ENCODE measurements at regions not wholly inside any gene's neighbourhood (a gene's known extent, or its start where the extent isn't known, plus 50 kb on each side); places are given as distances from the start of the nearest gene placed in this dataset.

DNA sequence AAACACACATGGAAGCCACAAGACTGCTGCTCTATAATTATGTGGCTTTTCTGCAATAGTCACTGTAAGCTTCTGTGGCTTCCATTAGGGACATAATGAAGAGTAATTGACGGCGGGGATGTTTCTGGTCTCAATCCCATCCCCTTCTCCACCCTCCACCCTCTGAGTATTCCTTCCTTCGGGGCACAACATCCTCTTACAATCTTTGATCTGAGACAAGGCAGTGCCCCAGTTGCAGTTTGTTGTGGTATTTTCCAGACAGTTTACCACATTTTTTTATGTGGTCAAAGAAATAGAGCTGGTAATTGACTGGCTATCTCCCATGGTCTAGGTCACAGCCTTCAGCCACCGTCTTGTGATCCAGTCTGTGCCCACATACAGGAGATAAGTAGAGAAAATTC, 277.7 kb downstream of the NR2F1-AS1 start:
- peak; percentile 78 for TF ChIP-seq GATA2 (IDR thresholded peaks at IDR 0.05; ENCODE audit: low read depth, low read length)
- peak; percentile 51; the same call in 1 of the 2 replicates for TF ChIP-seq GATA3 (IDR thresholded peaks at IDR 0.05; ENCODE audit: low read depth, low read length)
